ENCODE measurements at regions not wholly inside any gene's neighbourhood (a gene's known extent, or its start where the extent isn't known, plus 50 kb on each side); places are given as distances from the start of the nearest gene placed in this dataset.

- in situ Hi-C loops (cut with MboI; ENCODE audit: low sequenced_read_pairs) = no loop called here
- Histone ChIP-seq H3K36me3 (ENCODE audit: control insufficient read depth, insufficient read depth, low read length) (no peaks in the 10 kb centered on the region), H2BK5ac (ENCODE audit: low read depth, low read length, poor library complexity, severe bottlenecking) (no peak overlapping the region), H4K5ac (ENCODE audit: low read depth, low read length) (no peak overlapping the region), H2BK15ac (ENCODE audit: low read depth, low read length) (no peak overlapping the region), H2BK20ac (ENCODE audit: low read depth, low read length) (no peak overlapping the region), H3K9me1 (ENCODE audit: insufficient read depth, low read length) (no peaks in the 10 kb centered on the region), H3K23ac (ENCODE audit: low read depth, low read length) (no peak overlapping the region), H2AFZ (replicated peaks; ENCODE audit: low read length, poor library complexity) (no peak overlapping the region), H3K4me2 (ENCODE audit: low read depth, low read length) (no peak overlapping the region), H2AK9ac (replicated peaks; ENCODE audit: low read depth, low read length, poor library complexity) (no peak overlapping the region), H4K20me1 (ENCODE audit: insufficient read depth, low read length) (no peaks in the 10 kb centered on the region), H3K79me1 (ENCODE audit: low read depth in 1 of 2, low read length in 2 of 2) (no peaks in the 10 kb centered on the region), H3K56ac (ENCODE audit: extremely low read depth, insufficient read depth, low read length) (no peak overlapping the region), H3K4me1 (ENCODE audit: control insufficient read depth, insufficient read depth, low read length) (no peaks in the 10 kb centered on the region), H3K4ac (ENCODE audit: low read depth, low read length) (no peak overlapping the region), H3K4me3 (ENCODE audit: insufficient read depth, low read depth, low read length) (no peak overlapping the region), H3K27ac (ENCODE audit: insufficient read depth, low read length) (no peak overlapping the region), H3K9me3 (ENCODE audit: control insufficient read depth, insufficient read depth, low read length) (peaks cover 18% of the 10 kb centered on the region), H3K27me3 (ENCODE audit: control insufficient read depth, insufficient read depth, low read length) (no peaks in the 10 kb centered on the region), H3K14ac (replicated peaks; ENCODE audit: low read depth, low read length) (no peak overlapping the region), H2BK120ac (ENCODE audit: low read depth, low read length) (no peak overlapping the region), H3K18ac (ENCODE audit: low read depth, low read length) (no peak overlapping the region), H2AK5ac (ENCODE audit: low read depth, low read length) (no peak overlapping the region), H3K9ac (ENCODE audit: low read depth, low read length) (no peak overlapping the region), H4K8ac (ENCODE audit: low read depth in 2 of 2, low read length in 2 of 2) (no peak overlapping the region), H4K91ac (ENCODE audit: insufficient read depth, low read depth, low read length) (no peak overlapping the region)
- no TSS peak for BruUV-seq (replicated peaks)
- CTCF ChIA-PET = no interaction called here
- dilution Hi-C loops (cut with HindIII; ENCODE audit: low sequenced_read_pairs, unreplicated experiment) = no loop called here
- intact Hi-C loops (cut with micrococcal nuclease) = no loop called here
- ATAC-seq (ENCODE audit: low read depth) (no peak), DNase-seq (no peak)
- TF ChIP-seq MAZ (IDR thresholded peaks at IDR 0.05; ENCODE audit: borderline replicate concordance, low read depth, low read length) (no peak), CEBPB (IDR thresholded peaks at IDR 0.05; ENCODE audit: low read depth, low read length) (no peak), ELK1 (IDR thresholded peaks at IDR 0.05; ENCODE audit: borderline replicate concordance, low read depth, low read length) (no peak), RFX5 (IDR thresholded peaks at IDR 0.05; ENCODE audit: low read depth, low read length) (no peak)
- POLR2A ChIA-PET (ENCODE audit: unreplicated experiment) = no interaction called here
- 9% methylated on average over 7 of the region's 17 CpGs; no CpG with 5 or more reads in 1 of the 2 experiments for WGBS, 2 experiments (ENCODE audit: extremely low coverage in 2 of 2, insufficient read length in 1 of 2)
Measured at GRCh38 chr14:97407701-97408407, 610.7 kb downstream of the VRK1 start.

All from IMR-90 (cell line).